MM.1S (cell line): ENCODE measurements at regions not wholly inside any gene's neighbourhood (a gene's known extent, or its start where the extent isn't known, plus 50 kb on each side); places are given as distances from the start of the nearest gene placed in this dataset.

Experiments used
- CTCF ChIP-seq: fragments of 300-600 bp; sonication (generic); IDR thresholded peaks from 2 replicates; pipeline ENCODE4 v1.5.1; 2016; ENCODE audit warnings: antibody characterized with exemption, low read length, mixed read lengths
- EZH2 ChIP-seq: fragments of 300-600 bp; sonication (generic); optimal IDR thresholded peaks from 2 replicates; pipeline ENCODE3; 2017; ENCODE audit warnings: low read depth, mild to moderate bottlenecking, antibody characterized with exemption, low read length, mixed read lengths

DNA sequence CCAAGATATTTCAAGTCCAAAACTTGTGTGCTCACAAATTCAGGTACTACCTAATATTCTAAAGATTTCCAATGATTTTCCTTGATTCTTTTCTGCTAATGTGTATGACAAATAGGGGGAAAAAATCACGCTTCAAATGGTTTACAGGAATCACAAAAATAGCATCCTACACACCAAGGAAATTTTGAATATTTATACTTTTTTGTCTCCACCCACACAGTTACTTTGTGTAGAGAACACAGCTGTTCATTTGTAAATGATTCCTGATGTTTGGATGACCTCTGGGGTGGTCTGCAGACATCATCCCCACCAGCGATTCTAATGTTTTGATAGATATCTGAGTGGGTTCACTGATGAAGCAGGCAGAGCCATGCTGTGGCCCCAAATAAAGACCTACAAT lies 260.6 kb upstream of the NCKAP5 start:
- TF ChIP-seq CTCF (no peak), EZH2 (no peak)
